Head of caudate nucleus (tissue), 42 donors: ENCODE measurements at regions not wholly inside any gene's neighbourhood (a gene's known extent, or its start where the extent isn't known, plus 50 kb on each side); places are given as distances from the start of the nearest gene placed in this dataset.

Experiments used
- DNase-seq, 42 donors: peaks; one replicate each; pipeline versions ENCODE4 v3.0.0 to v3.0.0-alpha.2; 2020 to 2021; ENCODE audit warnings: mixed read lengths in 7 of 42
- intact Hi-C: fragments of 100-400 bp; cut with DNase I; formaldehyde crosslinking; loops from one replicate; pipeline ENCODE4 v1.15.0; 2022

GRCh38 chr5:89437450-89438435 lies 554.8 kb upstream of the MEF2C start:
- no peak for DNase-seq
- intact Hi-C loops = no loop called here

- intact Hi-C loops = no loop called here
These were observed 553.5 kb upstream of the MEF2C start for GRCh38 chr5:89436464-89436863.

GRCh38 chr5:89435347-89435746 lies 552.4 kb upstream of the MEF2C start:
- DNase-seq = no peak
- intact Hi-C loops = no loop called here

More at GRCh38 chr5:89436464-89436863, 553.5 kb upstream of the MEF2C start:
- DNase-seq = no peak

GRCh38 chr5:89428624-89429023 lies 545.6 kb upstream of the MEF2C start:
- no peak for DNase-seq
- intact Hi-C loops = no loop called here

GRCh38 chr5:89425062-89425461 lies 542.1 kb upstream of the MEF2C start:
- DNase-seq = no peak

GRCh38 chr5:89421035-89421434 lies 538.1 kb upstream of the MEF2C start:
- no peak for DNase-seq
- intact Hi-C loops = no loop called here

More at GRCh38 chr5:89425062-89425461, 542.1 kb upstream of the MEF2C start:
- intact Hi-C loops = no loop called here

GRCh38 chr5:89418407-89419085 lies 535.6 kb upstream of the MEF2C start:
- intact Hi-C loops = no loop called here
- DNase-seq = no peak

GRCh38 chr5:89417990-89418389 lies 535.0 kb upstream of the MEF2C start:
- intact Hi-C loops = no loop called here
- DNase-seq = no peak

GRCh38 chr5:89417515-89417914 lies 534.5 kb upstream of the MEF2C start:
- intact Hi-C loops = no loop called here
- no peak for DNase-seq

GRCh38 chr5:89411891-89412290 lies 528.9 kb upstream of the MEF2C start:
- intact Hi-C loops = no loop called here
- DNase-seq = no peak

- no peak for DNase-seq
- intact Hi-C loops = no loop called here
These were observed 524.1 kb upstream of the MEF2C start for GRCh38 chr5:89407054-89407453.

GRCh38 chr5:89401659-89402058 lies 518.7 kb upstream of the MEF2C start:
- intact Hi-C loops = no loop called here
- no peak for DNase-seq

GRCh38 chr5:89401012-89401411 lies 518.0 kb upstream of the MEF2C start:
- intact Hi-C loops = no loop called here
- no peak for DNase-seq

GRCh38 chr5:89399548-89399947 lies 516.6 kb upstream of the MEF2C start:
- DNase-seq = no peak
- intact Hi-C loops = no loop called here

GRCh38 chr5:89397096-89397495 lies 514.1 kb upstream of the MEF2C start:
- intact Hi-C loops = no loop called here
- no peak for DNase-seq

- intact Hi-C loops = no loop called here
- peak in 14 of 42 donors; percentile 1 to 45 (median 10) for DNase-seq
These were observed 513.4 kb upstream of the MEF2C start for GRCh38 chr5:89396278-89396954.

GRCh38 chr5:89395111-89395510 lies 512.1 kb upstream of the MEF2C start:
- DNase-seq = no peak
- intact Hi-C loops = no loop called here

- intact Hi-C loops = no loop called here
- no peak for DNase-seq
These were observed 505.9 kb upstream of the MEF2C start for GRCh38 chr5:89388872-89389271.

GRCh38 chr5:89384391-89384790 lies 501.4 kb upstream of the MEF2C start:
- DNase-seq = no peak
- intact Hi-C loops = no loop called here

- intact Hi-C loops = no loop called here
- DNase-seq = no peak
These were observed 497.7 kb upstream of the MEF2C start for GRCh38 chr5:89380635-89381034.
